ENCODE measurements at regions not wholly inside any gene's neighbourhood (a gene's known extent, or its start where the extent isn't known, plus 50 kb on each side); places are given as distances from the start of the nearest gene placed in this dataset.

- Mint-ChIP-seq H3K27me3 (ENCODE audit: unreplicated experiment) (no peaks in the 10 kb centered on the region), H3K9me3 (ENCODE audit: unreplicated experiment) (peaks cover 46% of the 10 kb centered on the region), H3K4me1 (ENCODE audit: unreplicated experiment) (no peaks in the 10 kb centered on the region), H3K36me3 (ENCODE audit: unreplicated experiment) (no peaks in the 10 kb centered on the region), H3K27ac (ENCODE audit: unreplicated experiment) (no peak overlapping the region), H3K4me3 (ENCODE audit: unreplicated experiment) (no peak overlapping the region)
- DNase-seq (ENCODE audit: extremely low spot score, unreplicated experiment), result no peak
- TF ChIP-seq CTCF (IDR thresholded peaks at IDR 0.05), result no peak
These were observed 974.4 kb upstream of the GYPC start for GRCh38 chr2:125681576-125681975.

GRCh38 chr2:125681976-125682805 lies 973.8 kb upstream of the GYPC start:
- no peak overlapping the region for H3K4me3 Mint-ChIP-seq (ENCODE audit: unreplicated experiment)
- no peaks in the 10 kb centered on the region for H3K36me3 Mint-ChIP-seq (ENCODE audit: unreplicated experiment)
- no peak for DNase-seq (ENCODE audit: extremely low spot score, unreplicated experiment)
- H3K4me1 Mint-ChIP-seq (ENCODE audit: unreplicated experiment), result no peaks in the 10 kb centered on the region
- H3K27me3 Mint-ChIP-seq (ENCODE audit: unreplicated experiment), result no peaks in the 10 kb centered on the region
- no peak overlapping the region for H3K27ac Mint-ChIP-seq (ENCODE audit: unreplicated experiment)
- peaks cover 40% of the 10 kb centered on the region for H3K9me3 Mint-ChIP-seq (ENCODE audit: unreplicated experiment)
- no peak for TF ChIP-seq CTCF (IDR thresholded peaks at IDR 0.05)

- Mint-ChIP-seq H3K27ac (ENCODE audit: unreplicated experiment) (no peak overlapping the region), H3K27me3 (ENCODE audit: unreplicated experiment) (no peaks in the 10 kb centered on the region), H3K9me3 (ENCODE audit: unreplicated experiment) (peaks cover 20% of the 10 kb centered on the region), H3K4me3 (ENCODE audit: unreplicated experiment) (no peak overlapping the region), H3K4me1 (ENCODE audit: unreplicated experiment) (no peaks in the 10 kb centered on the region), H3K36me3 (ENCODE audit: unreplicated experiment) (no peaks in the 10 kb centered on the region)
- no peak for TF ChIP-seq CTCF (IDR thresholded peaks at IDR 0.05)
- no peak for DNase-seq (ENCODE audit: extremely low spot score, unreplicated experiment)
These were observed 971.7 kb upstream of the GYPC start for GRCh38 chr2:125684256-125684655.

GRCh38 chr2:125684932-125685331 lies 971.0 kb upstream of the GYPC start:
- no peak overlapping the region for H3K27ac Mint-ChIP-seq (ENCODE audit: unreplicated experiment)
- TF ChIP-seq CTCF (IDR thresholded peaks at IDR 0.05), result no peak
- H3K36me3 Mint-ChIP-seq (ENCODE audit: unreplicated experiment), result no peaks in the 10 kb centered on the region
- DNase-seq (ENCODE audit: extremely low spot score, unreplicated experiment), result no peak
- no peaks in the 10 kb centered on the region for H3K4me1 Mint-ChIP-seq (ENCODE audit: unreplicated experiment)
- H3K9me3 Mint-ChIP-seq (ENCODE audit: unreplicated experiment), result peaks cover 13% of the 10 kb centered on the region
- no peak overlapping the region for H3K4me3 Mint-ChIP-seq (ENCODE audit: unreplicated experiment)
- no peaks in the 10 kb centered on the region for H3K27me3 Mint-ChIP-seq (ENCODE audit: unreplicated experiment)

GRCh38 chr2:125696560-125696959 lies 959.4 kb upstream of the GYPC start:
- no peaks in the 10 kb centered on the region for H3K4me1 Mint-ChIP-seq (ENCODE audit: unreplicated experiment)
- TF ChIP-seq CTCF (IDR thresholded peaks at IDR 0.05), result no peak
- no peaks in the 10 kb centered on the region for H3K27me3 Mint-ChIP-seq (ENCODE audit: unreplicated experiment)
- no peak for DNase-seq (ENCODE audit: extremely low spot score, unreplicated experiment)
- H3K36me3 Mint-ChIP-seq (ENCODE audit: unreplicated experiment), result no peaks in the 10 kb centered on the region
- H3K4me3 Mint-ChIP-seq (ENCODE audit: unreplicated experiment), result no peak overlapping the region
- no peak overlapping the region for H3K27ac Mint-ChIP-seq (ENCODE audit: unreplicated experiment)
- H3K9me3 Mint-ChIP-seq (ENCODE audit: unreplicated experiment), result peaks cover 13% of the 10 kb centered on the region

Measured in osteocyte (in vitro differentiated cells).